ENCODE measurements at regions not wholly inside any gene's neighbourhood (a gene's known extent, or its start where the extent isn't known, plus 50 kb on each side); places are given as distances from the start of the nearest gene placed in this dataset.

DNA sequence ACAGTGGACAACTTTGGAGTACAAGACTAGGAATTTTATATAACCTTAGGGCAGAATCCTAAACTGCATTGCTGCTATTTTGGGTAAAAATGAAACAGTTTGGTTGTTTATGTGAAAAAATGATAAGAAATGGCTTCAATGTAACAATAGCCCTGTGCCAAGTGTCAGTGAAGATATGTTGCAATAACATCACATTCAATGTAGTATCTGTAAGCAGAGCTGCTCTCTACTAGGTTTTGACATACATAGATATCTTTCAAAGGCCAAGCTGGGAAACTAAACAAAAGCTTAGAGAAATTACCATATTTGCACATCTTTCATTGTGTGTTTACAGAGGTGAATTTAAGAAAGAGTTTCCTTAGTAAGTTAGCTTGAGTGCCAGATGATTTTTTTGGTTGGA lies 135.0 kb upstream of the DOK6 start:
- TF ChIP-seq ZFX (IDR thresholded peaks at IDR 0.05), result no peak
- TF ChIP-seq, protein P1, sequence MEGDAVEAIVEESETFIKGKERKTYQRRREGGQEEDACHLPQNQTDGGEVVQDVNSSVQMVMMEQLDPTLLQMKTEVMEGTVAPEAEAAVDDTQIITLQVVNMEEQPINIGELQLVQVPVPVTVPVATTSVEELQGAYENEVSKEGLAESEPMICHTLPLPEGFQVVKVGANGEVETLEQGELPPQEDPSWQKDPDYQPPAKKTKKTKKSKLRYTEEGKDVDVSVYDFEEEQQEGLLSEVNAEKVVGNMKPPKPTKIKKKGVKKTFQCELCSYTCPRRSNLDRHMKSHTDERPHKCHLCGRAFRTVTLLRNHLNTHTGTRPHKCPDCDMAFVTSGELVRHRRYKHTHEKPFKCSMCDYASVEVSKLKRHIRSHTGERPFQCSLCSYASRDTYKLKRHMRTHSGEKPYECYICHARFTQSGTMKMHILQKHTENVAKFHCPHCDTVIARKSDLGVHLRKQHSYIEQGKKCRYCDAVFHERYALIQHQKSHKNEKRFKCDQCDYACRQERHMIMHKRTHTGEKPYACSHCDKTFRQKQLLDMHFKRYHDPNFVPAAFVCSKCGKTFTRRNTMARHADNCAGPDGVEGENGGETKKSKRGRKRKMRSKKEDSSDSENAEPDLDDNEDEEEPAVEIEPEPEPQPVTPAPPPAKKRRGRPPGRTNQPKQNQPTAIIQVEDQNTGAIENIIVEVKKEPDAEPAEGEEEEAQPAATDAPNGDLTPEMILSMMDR (conservative IDR thresholded peaks at IDR 0.05), result no peak
